Naive thymus-derived CD4-positive, alpha-beta T cell (primary cell): ENCODE measurements at regions not wholly inside any gene's neighbourhood (a gene's known extent, or its start where the extent isn't known, plus 50 kb on each side); places are given as distances from the start of the nearest gene placed in this dataset.

Experiments
- ATAC-seq: fragments of 150-1000 bp; cut with Tn5 transposase; 2 replicates; pipeline ENCODE4 v1.10.0; 2021; ENCODE audit warnings: mild to moderate bottlenecking, moderate library complexity
- CTCF ChIA-PET: fragments of 350-600 bp; sonication (Branson Sonifier 250); formaldehyde crosslinking; loops from one replicate; lab custom pipeline; 2021; ENCODE audit warnings: antibody characterized with exemption; lab: Charles Lee
- POLR2A ChIA-PET: fragments of 350-600 bp; sonication (Branson Sonifier 250); formaldehyde crosslinking; loops from one replicate; lab custom pipeline; 2021; ENCODE audit warnings: antibody characterized with exemption, inconsistent platforms; lab: Charles Lee
- DNase-seq, 9 donors: peaks; one replicate each; pipeline versions ENCODE4 v3.0.0 to v3.0.0-alpha.2; 2020 to 2022; ENCODE audit warnings: mixed read lengths in 1 of 9
- H3K27ac ChIP-seq: one replicate; pipeline ENCODE4 v1.7.0; 2013; ENCODE audit warnings: mild to moderate bottlenecking, low read depth, low read length, moderate library complexity
- H3K27me3 ChIP-seq, 2 donors: one replicate each; pipeline ENCODE4 v1.7.0; 2013; ENCODE audit warnings: low read length in 2 of 2, mild to moderate bottlenecking in 2 of 2, moderate library complexity in 2 of 2; ENCODE audit not compliant: control insufficient read depth in 2 of 2, insufficient read depth in 2 of 2
- H3K36me3 ChIP-seq, 3 experiments: 1 replicate in 2 of 3; 2 replicates in 1 of 3; pipeline ENCODE4 v1.7.0; 2013; ENCODE audit warnings: low read length in 3 of 3, mild to moderate bottlenecking in 3 of 3, moderate library complexity in 1 of 3; ENCODE audit not compliant: insufficient read depth in 3 of 3, control insufficient read depth in 2 of 3
- H3K4me1 ChIP-seq, 2 donors: one replicate each; pipeline ENCODE4 v1.7.0; 2013; ENCODE audit warnings: low read length in 2 of 2, mild to moderate bottlenecking in 2 of 2, moderate library complexity in 1 of 2; ENCODE audit not compliant: control insufficient read depth in 2 of 2, insufficient read depth in 2 of 2
- H3K4me3 ChIP-seq: 2 replicates; pipeline ENCODE4 v1.7.0; 2013; ENCODE audit warnings: mild to moderate bottlenecking, low read length
- H3K9me3 ChIP-seq, 3 experiments: 1 replicate in 2 of 3; 2 replicates in 1 of 3; pipeline ENCODE4 v1.7.0; 2013; ENCODE audit warnings: low read length in 3 of 3; ENCODE audit not compliant: control insufficient read depth in 2 of 3
- H3K27ac Mint-ChIP-seq, 9 donors: one replicate each; pipeline ENCODE4 v1.8.0; 2020 to 2022; ENCODE audit warnings: mixed read lengths in 9 of 9, mild to moderate bottlenecking in 8 of 9, moderate library complexity in 5 of 9, inconsistent platforms in 2 of 9
- H3K27me3 Mint-ChIP-seq, 5 donors: one replicate each; pipeline ENCODE4 v1.8.0; 2021 to 2022; ENCODE audit warnings: mixed read lengths in 5 of 5, mild to moderate bottlenecking in 1 of 5
- H3K36me3 Mint-ChIP-seq, 5 donors: one replicate each; pipeline ENCODE4 v1.8.0; 2020 to 2022; ENCODE audit warnings: mixed read lengths in 5 of 5, mild to moderate bottlenecking in 3 of 5, inconsistent platforms in 1 of 5
- H3K4me1 Mint-ChIP-seq, 7 donors: one replicate each; pipeline ENCODE4 v1.8.0; 2020 to 2022; ENCODE audit warnings: mixed read lengths in 7 of 7, mild to moderate bottlenecking in 3 of 7, inconsistent platforms in 1 of 7
- H3K4me3 Mint-ChIP-seq, 10 donors: one replicate each; pipeline ENCODE4 v1.8.0; 2020 to 2022; ENCODE audit warnings: mild to moderate bottlenecking in 10 of 10, mixed read lengths in 10 of 10, moderate library complexity in 6 of 10, inconsistent platforms in 2 of 10
- H3K9me3 Mint-ChIP-seq, 11 donors: one replicate each; pipeline ENCODE4 v1.8.0; 2020 to 2022; ENCODE audit warnings: mixed read lengths in 11 of 11, mild to moderate bottlenecking in 4 of 11, inconsistent platforms in 1 of 11, moderate library complexity in 1 of 11
- intact Hi-C, 2 donors: fragments of 100-400 bp; cut with micrococcal nuclease; formaldehyde crosslinking; loops; one replicate each; pipeline ENCODE4 v1.15.1; 2023

DNA sequence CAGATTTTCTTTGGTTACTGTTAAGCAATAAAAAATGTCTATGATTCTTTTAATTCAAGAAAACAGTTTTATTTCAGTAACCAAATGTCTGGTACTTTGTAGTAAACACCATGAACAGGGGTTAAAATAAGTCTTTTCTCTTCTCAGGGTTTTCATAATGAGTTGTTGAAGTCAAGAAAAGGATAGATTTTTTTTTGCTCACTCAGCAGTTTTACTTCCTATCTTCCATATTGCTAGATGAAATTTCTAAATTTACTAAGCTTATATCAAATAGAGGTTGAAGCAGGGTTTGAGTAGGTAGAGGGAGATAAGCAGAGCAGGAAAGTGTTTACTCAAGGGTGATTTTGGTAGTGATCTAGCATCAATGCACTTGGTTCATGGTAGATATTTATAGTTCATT is 1031.3 kb downstream of the C4orf33 start:
- POLR2A ChIA-PET: no interaction called here
- no peaks in the 10 kb centered on the region for H3K27me3 Mint-ChIP-seq
- peaks cover 0 to 9% (median 5%) of the 10 kb centered on the region in 11 donors for H3K9me3 Mint-ChIP-seq
- H3K4me3 ChIP-seq: no peak overlapping the region
- no peak overlapping the region for H3K27ac Mint-ChIP-seq
- CTCF ChIA-PET: no interaction called here
- H3K4me3 Mint-ChIP-seq: no peak overlapping the region
- H3K27ac ChIP-seq: no peak overlapping the region
- no peaks in the 10 kb centered on the region for H3K9me3 ChIP-seq
- ATAC-seq (no peak), DNase-seq (no peak)
- H3K4me1 Mint-ChIP-seq: no peaks in the 10 kb centered on the region
- no peaks in the 10 kb centered on the region for H3K4me1 ChIP-seq
- H3K27me3 ChIP-seq: no peaks in the 10 kb centered on the region
- no peaks in the 10 kb centered on the region for H3K36me3 ChIP-seq
- intact Hi-C loops: no loop called here
- no peaks in the 10 kb centered on the region for H3K36me3 Mint-ChIP-seq

DNA sequence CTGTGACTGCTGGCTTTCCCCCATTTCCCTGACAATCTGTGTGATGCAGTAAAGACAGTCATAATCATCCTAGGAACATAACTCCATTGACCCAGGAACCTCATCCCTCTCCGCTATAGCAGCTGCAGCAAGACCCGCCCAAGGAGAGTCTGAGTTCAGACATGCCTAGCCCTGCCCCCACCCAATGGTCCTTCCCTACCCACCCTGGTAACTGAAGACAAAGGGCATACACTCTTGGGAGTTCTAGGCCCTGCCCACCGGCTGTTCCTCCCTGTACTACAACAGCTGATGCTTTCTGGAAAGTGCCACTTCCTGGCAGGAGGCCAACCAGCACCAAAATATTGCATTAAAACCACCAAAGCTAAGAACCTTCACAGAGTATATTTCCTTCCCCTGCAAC is 1035.6 kb downstream of the C4orf33 start:
- ATAC-seq (no peak), DNase-seq (no peak)
- H3K4me3 ChIP-seq: no peak overlapping the region
- H3K4me1 ChIP-seq: no peaks in the 10 kb centered on the region
- CTCF ChIA-PET: interaction anchor here (0.6 kb wide), 1 partner anchor 10 kb away, joined by 3 read pairs; no protein-coding TSS in a partner anchor
- Mint-ChIP-seq H3K36me3 (no peaks in the 10 kb centered on the region), H3K27ac (no peak overlapping the region), H3K4me1 (no peaks in the 10 kb centered on the region), H3K4me3 (no peak overlapping the region), H3K27me3 (no peaks in the 10 kb centered on the region), H3K9me3 (peaks cover 0 to 22% (median 8%) of the 10 kb centered on the region in 11 donors)
- intact Hi-C loops: no loop called here
- no peaks in the 10 kb centered on the region for H3K9me3 ChIP-seq
- no peak overlapping the region for H3K27ac ChIP-seq
- no peaks in the 10 kb centered on the region for H3K27me3 ChIP-seq
- no peaks in the 10 kb centered on the region for H3K36me3 ChIP-seq
- POLR2A ChIA-PET: no interaction called here

DNA sequence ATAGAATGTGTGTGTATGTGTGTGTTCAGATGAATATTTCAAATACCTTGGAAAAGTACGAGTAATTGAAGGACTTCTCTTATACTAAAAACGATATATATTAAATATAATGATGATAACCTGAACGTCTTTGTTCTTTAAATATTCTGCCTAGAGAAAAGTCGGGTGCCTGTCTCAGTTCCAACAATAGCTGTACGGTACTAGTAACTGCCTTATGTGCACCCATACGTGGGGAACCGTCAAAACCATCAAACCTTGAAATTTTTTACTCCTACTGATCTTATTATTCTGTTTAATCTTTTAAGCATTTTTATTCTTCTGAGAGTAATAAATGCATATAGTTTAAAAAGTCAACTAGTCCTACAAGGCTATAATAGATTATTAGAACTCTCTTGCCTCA is 1045.7 kb downstream of the C4orf33 start:
- Histone ChIP-seq H3K9me3 (no peaks in the 10 kb centered on the region), H3K36me3 (no peaks in the 10 kb centered on the region), H3K4me1 (no peaks in the 10 kb centered on the region), H3K4me3 (no peak overlapping the region), H3K27me3 (no peaks in the 10 kb centered on the region), H3K27ac (no peak overlapping the region)
- Mint-ChIP-seq H3K27ac (no peak overlapping the region), H3K27me3 (no peaks in the 10 kb centered on the region), H3K36me3 (no peaks in the 10 kb centered on the region), H3K4me3 (no peak overlapping the region), H3K4me1 (no peaks in the 10 kb centered on the region), H3K9me3 (peaks cover 0 to 34% (median 0%) of the 10 kb centered on the region in 11 donors)
- ATAC-seq: no peak
- CTCF ChIA-PET: interaction anchor here (0.8 kb wide), 1 partner anchor 10 kb away, joined by 3 read pairs; no protein-coding TSS in a partner anchor
- intact Hi-C loops: no loop called here
- POLR2A ChIA-PET: no interaction called here
- no peak for DNase-seq

DNA sequence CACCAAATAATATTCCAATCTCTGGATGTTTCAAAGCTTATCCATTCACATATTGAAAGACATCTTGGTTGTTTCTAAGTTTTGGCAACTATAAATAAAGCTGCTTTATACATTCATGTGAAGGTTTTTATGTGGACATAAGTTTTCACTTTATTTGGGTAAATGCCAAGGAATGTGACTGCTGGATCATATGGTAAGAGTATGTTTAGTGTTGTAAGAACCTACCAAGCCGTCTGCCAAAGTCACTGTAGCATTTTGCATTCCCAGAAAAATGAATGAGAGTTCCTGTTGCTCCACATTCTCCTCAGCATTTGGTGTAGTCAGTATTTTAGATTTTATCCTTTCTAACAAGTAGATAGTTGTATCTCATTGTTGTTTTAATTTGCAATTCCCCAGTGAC is 1047.7 kb downstream of the C4orf33 start:
- intact Hi-C loops: no loop called here

DNA sequence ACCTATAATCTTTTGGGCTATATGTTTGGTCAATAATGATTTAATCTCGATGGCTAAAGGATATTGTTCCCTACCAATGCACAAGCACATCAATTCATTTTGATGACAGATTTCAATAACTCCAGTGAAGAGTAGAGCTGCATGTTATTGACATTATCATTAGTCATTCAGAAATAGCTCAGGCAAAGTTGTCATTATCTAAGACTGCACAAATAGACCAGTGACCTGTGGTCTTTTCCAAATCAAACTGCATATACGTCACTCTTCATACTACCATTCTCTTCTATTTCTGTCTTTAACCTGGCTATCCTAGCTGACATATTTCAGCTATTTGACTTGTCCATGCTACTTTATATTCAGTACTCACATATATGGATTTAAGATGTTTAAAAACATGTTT is 1050.8 kb downstream of the C4orf33 start:
- H3K4me1 Mint-ChIP-seq: no peaks in the 10 kb centered on the region
- ChIA-PET POLR2A (no interaction called here), CTCF (no interaction called here)
- H3K27me3 Mint-ChIP-seq: no peaks in the 10 kb centered on the region
- H3K27me3 ChIP-seq: no peaks in the 10 kb centered on the region
- H3K36me3 ChIP-seq: no peaks in the 10 kb centered on the region
- no peak overlapping the region for H3K4me3 ChIP-seq
- no peaks in the 10 kb centered on the region for H3K4me1 ChIP-seq
- intact Hi-C loops: no loop called here
- H3K9me3 Mint-ChIP-seq: peaks cover 0 to 43% (median 0%) of the 10 kb centered on the region in 11 donors
- H3K4me3 Mint-ChIP-seq: no peak overlapping the region
- no peak overlapping the region for H3K27ac ChIP-seq
- H3K9me3 ChIP-seq: no peaks in the 10 kb centered on the region
- H3K27ac Mint-ChIP-seq: no peak overlapping the region
- H3K36me3 Mint-ChIP-seq: no peaks in the 10 kb centered on the region
- DNase-seq (no peak), ATAC-seq (no peak)

More for the DNA sequence above, 1047.7 kb downstream of the C4orf33 start:
- Mint-ChIP-seq H3K4me1 (no peaks in the 10 kb centered on the region), H3K36me3 (no peaks in the 10 kb centered on the region), H3K4me3 (no peak overlapping the region), H3K27me3 (no peaks in the 10 kb centered on the region), H3K27ac (no peak overlapping the region), H3K9me3 (peaks cover 0 to 32% (median 0%) of the 10 kb centered on the region in 11 donors)
- Histone ChIP-seq H3K27me3 (no peaks in the 10 kb centered on the region), H3K4me1 (no peaks in the 10 kb centered on the region), H3K9me3 (no peaks in the 10 kb centered on the region), H3K36me3 (no peaks in the 10 kb centered on the region), H3K27ac (no peak overlapping the region), H3K4me3 (no peak overlapping the region)
- no peak for DNase-seq
- POLR2A ChIA-PET: no interaction called here
- CTCF ChIA-PET: no interaction called here
- ATAC-seq: no peak

DNA sequence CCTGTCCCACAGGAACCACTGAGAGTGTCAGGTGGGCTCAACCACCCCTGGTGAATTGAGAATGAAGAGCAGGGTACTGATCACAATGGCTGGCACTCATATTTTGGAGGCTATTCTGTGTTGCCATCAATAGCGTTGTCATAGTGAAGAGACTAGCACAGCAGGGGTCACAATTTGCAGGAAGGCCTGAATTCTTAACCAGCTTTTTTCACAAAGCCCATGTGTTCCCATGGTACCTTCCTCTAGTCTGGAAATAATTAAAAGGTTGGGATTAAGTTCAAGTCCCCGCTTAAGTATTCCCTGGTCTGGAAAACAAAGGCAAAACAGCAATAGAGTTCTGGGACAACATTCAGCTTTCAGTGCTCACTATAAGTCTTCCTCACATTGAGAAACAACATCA is 1051.7 kb downstream of the C4orf33 start:
- intact Hi-C loops: no loop called here
- ATAC-seq (no peak), DNase-seq (no peak)
- Mint-ChIP-seq H3K4me1 (no peaks in the 10 kb centered on the region), H3K36me3 (no peaks in the 10 kb centered on the region), H3K9me3 (peaks cover 0 to 38% (median 0%) of the 10 kb centered on the region in 11 donors), H3K4me3 (no peak overlapping the region), H3K27me3 (no peaks in the 10 kb centered on the region), H3K27ac (no peak overlapping the region)
- no peaks in the 10 kb centered on the region for H3K9me3 ChIP-seq
- no peaks in the 10 kb centered on the region for H3K36me3 ChIP-seq
- CTCF ChIA-PET: no interaction called here
- no peak overlapping the region for H3K27ac ChIP-seq
- no peak overlapping the region for H3K4me3 ChIP-seq
- POLR2A ChIA-PET: no interaction called here
- no peaks in the 10 kb centered on the region for H3K4me1 ChIP-seq
- no peaks in the 10 kb centered on the region for H3K27me3 ChIP-seq

DNA sequence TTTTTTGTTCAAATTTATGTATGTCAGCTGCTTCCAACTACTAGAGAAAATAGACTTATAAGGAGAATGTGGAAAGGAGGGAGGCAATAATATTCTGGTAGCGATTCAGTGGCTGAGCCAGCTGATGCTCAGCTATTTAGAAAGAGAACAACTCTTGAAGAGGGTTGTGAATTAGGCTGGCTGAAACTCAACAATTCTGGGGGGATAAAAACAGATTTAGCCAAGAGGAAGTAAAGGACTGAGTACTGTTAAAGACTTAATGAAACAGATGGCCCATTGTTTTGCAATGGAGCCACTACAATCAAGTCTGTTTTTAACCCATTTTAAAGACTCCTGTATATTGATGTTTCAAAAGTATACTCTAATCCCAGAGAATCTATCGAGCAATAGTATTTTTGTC is 1058.9 kb downstream of the C4orf33 start:
- Histone ChIP-seq H3K9me3 (peaks cover 0 to 5% (median 0%) of the 10 kb centered on the region in 3 experiments), H3K4me1 (no peaks in the 10 kb centered on the region), H3K27ac (no peak overlapping the region), H3K36me3 (no peaks in the 10 kb centered on the region), H3K27me3 (no peaks in the 10 kb centered on the region), H3K4me3 (no peak overlapping the region)
- intact Hi-C loops: no loop called here
- Mint-ChIP-seq H3K27me3 (no peaks in the 10 kb centered on the region), H3K27ac (no peak overlapping the region), H3K4me3 (no peak overlapping the region), H3K4me1 (no peaks in the 10 kb centered on the region), H3K9me3 (peaks cover 2 to 35% (median 5%) of the 10 kb centered on the region in 11 donors), H3K36me3 (no peaks in the 10 kb centered on the region)
- ChIA-PET CTCF (no interaction called here), POLR2A (no interaction called here)
- no peak for DNase-seq
- no peak for ATAC-seq
